ENCODE measurements at regions not wholly inside any gene's neighbourhood (a gene's known extent, or its start where the extent isn't known, plus 50 kb on each side); places are given as distances from the start of the nearest gene placed in this dataset.

GRCh38 chr14:82886670-82887069 lies 1353.0 kb upstream of the SEL1L start:
- Histone ChIP-seq H2AFZ (no peak overlapping the region), H3K27ac (no peak overlapping the region), H3K9ac (no peak overlapping the region), H3K4me3 (ENCODE audit: low read depth, low read length) (no peak overlapping the region), H3K4me1 (no peaks in the 10 kb centered on the region), H3K27me3 (ENCODE audit: control insufficient read depth, insufficient read depth, low read length) (no peaks in the 10 kb centered on the region), H3K4me2 (ENCODE audit: low read length) (no peak overlapping the region), H3K9me3 (ENCODE audit: control insufficient read depth, low read length) (no peaks in the 10 kb centered on the region), H3K36me3 (ENCODE audit: control insufficient read depth, insufficient read depth, low read length) (no peaks in the 10 kb centered on the region), H3K79me2 (no peaks in the 10 kb centered on the region)
- no peak for TF ChIP-seq CTCF (IDR thresholded peaks at IDR 0.05)

GRCh38 chr14:82889701-82890100 lies 1356.0 kb upstream of the SEL1L start:
- Histone ChIP-seq H3K9me3 (ENCODE audit: control insufficient read depth, low read length) (no peaks in the 10 kb centered on the region), H3K79me2 (no peaks in the 10 kb centered on the region), H3K27ac (no peak overlapping the region), H3K9ac (no peak overlapping the region), H2AFZ (no peak overlapping the region), H3K27me3 (ENCODE audit: control insufficient read depth, insufficient read depth, low read length) (no peaks in the 10 kb centered on the region), H3K4me2 (ENCODE audit: low read length) (no peak overlapping the region), H3K4me1 (no peaks in the 10 kb centered on the region), H3K36me3 (ENCODE audit: control insufficient read depth, insufficient read depth, low read length) (no peaks in the 10 kb centered on the region), H3K4me3 (ENCODE audit: low read depth, low read length) (no peak overlapping the region)
- no peak for TF ChIP-seq CTCF (IDR thresholded peaks at IDR 0.05)

GRCh38 chr14:82896476-82896875 lies 1362.8 kb upstream of the SEL1L start:
- Histone ChIP-seq H3K9ac (no peak overlapping the region), H3K9me3 (ENCODE audit: control insufficient read depth, low read length) (no peaks in the 10 kb centered on the region), H3K4me3 (ENCODE audit: low read depth, low read length) (no peak overlapping the region), H2AFZ (no peak overlapping the region), H3K36me3 (ENCODE audit: control insufficient read depth, insufficient read depth, low read length) (no peaks in the 10 kb centered on the region), H3K27ac (no peak overlapping the region), H3K4me1 (no peaks in the 10 kb centered on the region), H3K79me2 (no peaks in the 10 kb centered on the region), H3K4me2 (ENCODE audit: low read length) (no peak overlapping the region), H3K27me3 (ENCODE audit: control insufficient read depth, insufficient read depth, low read length) (no peaks in the 10 kb centered on the region)
- TF ChIP-seq CTCF (IDR thresholded peaks at IDR 0.05) = no peak

GRCh38 chr14:82897469-82898308 lies 1364.0 kb upstream of the SEL1L start:
- Histone ChIP-seq H3K36me3 (ENCODE audit: control insufficient read depth, insufficient read depth, low read length) (no peaks in the 10 kb centered on the region), H3K79me2 (no peaks in the 10 kb centered on the region), H3K27ac (no peak overlapping the region), H3K4me1 (no peaks in the 10 kb centered on the region), H3K27me3 (ENCODE audit: control insufficient read depth, insufficient read depth, low read length) (no peaks in the 10 kb centered on the region), H3K9me3 (ENCODE audit: control insufficient read depth, low read length) (no peaks in the 10 kb centered on the region), H3K4me2 (ENCODE audit: low read length) (no peak overlapping the region), H2AFZ (no peak overlapping the region), H3K9ac (no peak overlapping the region), H3K4me3 (ENCODE audit: low read depth, low read length) (no peak overlapping the region)
- TF ChIP-seq CTCF (IDR thresholded peaks at IDR 0.05) = no peak

- no peak overlapping the region for H3K4me3 ChIP-seq (ENCODE audit: low read depth, low read length)
- H3K79me2 ChIP-seq = no peaks in the 10 kb centered on the region
Observed at GRCh38 chr14:82905762-82906161, 1372.1 kb upstream of the SEL1L start.

More at GRCh38 chr14:82905762-82906161, 1372.1 kb upstream of the SEL1L start:
- Histone ChIP-seq H3K4me1 (no peaks in the 10 kb centered on the region), H3K9ac (no peak overlapping the region), H3K27ac (no peak overlapping the region), H3K9me3 (ENCODE audit: control insufficient read depth, low read length) (no peaks in the 10 kb centered on the region), H3K4me2 (ENCODE audit: low read length) (no peak overlapping the region), H2AFZ (no peak overlapping the region), H3K27me3 (ENCODE audit: control insufficient read depth, insufficient read depth, low read length) (no peaks in the 10 kb centered on the region), H3K36me3 (ENCODE audit: control insufficient read depth, insufficient read depth, low read length) (no peaks in the 10 kb centered on the region)
- TF ChIP-seq CTCF (IDR thresholded peaks at IDR 0.05) = no peak
